ENCODE measurements at regions not wholly inside any gene's neighbourhood (a gene's known extent, or its start where the extent isn't known, plus 50 kb on each side); places are given as distances from the start of the nearest gene placed in this dataset.

DNA sequence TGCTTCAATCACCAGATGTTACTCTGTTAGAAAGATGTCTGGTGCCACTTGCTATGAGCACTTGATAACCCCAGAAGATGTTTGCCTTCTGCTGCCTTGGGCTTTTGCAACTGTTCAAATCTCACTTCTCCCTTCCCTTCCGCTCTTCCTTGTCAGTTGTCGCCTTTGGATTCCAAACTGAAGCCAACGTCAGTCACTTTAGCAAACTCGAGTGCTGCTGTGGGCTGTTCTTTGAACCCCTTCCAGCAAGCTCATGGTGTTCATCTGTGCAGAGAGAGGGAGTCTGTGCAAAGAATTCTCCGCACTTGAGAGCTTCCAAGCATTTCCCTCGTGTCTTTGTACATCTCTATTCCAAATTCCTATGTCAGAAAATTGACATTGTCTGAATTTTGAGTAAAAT is 879.4 kb downstream of the CDH11 start:
- DNase-seq (ENCODE audit: low read depth, low spot score): no peak
- POLR2A ChIA-PET: no interaction called here
- Histone ChIP-seq H3K9me3 (ENCODE audit: control insufficient read depth, insufficient read depth, low read depth, low read length) (no peaks in the 10 kb centered on the region), H3K4me3 (ENCODE audit: low read depth in 2 of 2, low read length in 2 of 2) (no peak overlapping the region), H3K27me3 (ENCODE audit: control insufficient read depth, insufficient read depth, low read length) (no peaks in the 10 kb centered on the region), H3K36me3 (ENCODE audit: control insufficient read depth, insufficient read depth, low read length) (no peaks in the 10 kb centered on the region), H3K27ac (ENCODE audit: low read length) (no peak overlapping the region), H3K4me1 (ENCODE audit: control insufficient read depth, insufficient read depth, low read length) (no peaks in the 10 kb centered on the region)
- no TSS peak for BruUV-seq (replicated peaks)
- intact Hi-C loops (cut with micrococcal nuclease; ENCODE audit: unreplicated experiment) (no loop called here), in situ Hi-C loops (cut with HindIII; ENCODE audit: low pct_unique_long_range_greater_than_20kb, low sequenced_read_pairs) (no loop called here)
- CTCF ChIA-PET: no interaction called here
- TF ChIP-seq TCF7L2 (IDR thresholded peaks at IDR 0.05; ENCODE audit: low read depth, low read length) (no peak), POLR2AphosphoS5 (IDR thresholded peaks at IDR 0.05; ENCODE audit: low read depth, low read length) (no peak), SIN3A (IDR thresholded peaks at IDR 0.05; ENCODE audit: borderline replicate concordance, insufficient read depth, low read depth, low read length) (no peak)
- TF ChIP-seq, protein P1, sequence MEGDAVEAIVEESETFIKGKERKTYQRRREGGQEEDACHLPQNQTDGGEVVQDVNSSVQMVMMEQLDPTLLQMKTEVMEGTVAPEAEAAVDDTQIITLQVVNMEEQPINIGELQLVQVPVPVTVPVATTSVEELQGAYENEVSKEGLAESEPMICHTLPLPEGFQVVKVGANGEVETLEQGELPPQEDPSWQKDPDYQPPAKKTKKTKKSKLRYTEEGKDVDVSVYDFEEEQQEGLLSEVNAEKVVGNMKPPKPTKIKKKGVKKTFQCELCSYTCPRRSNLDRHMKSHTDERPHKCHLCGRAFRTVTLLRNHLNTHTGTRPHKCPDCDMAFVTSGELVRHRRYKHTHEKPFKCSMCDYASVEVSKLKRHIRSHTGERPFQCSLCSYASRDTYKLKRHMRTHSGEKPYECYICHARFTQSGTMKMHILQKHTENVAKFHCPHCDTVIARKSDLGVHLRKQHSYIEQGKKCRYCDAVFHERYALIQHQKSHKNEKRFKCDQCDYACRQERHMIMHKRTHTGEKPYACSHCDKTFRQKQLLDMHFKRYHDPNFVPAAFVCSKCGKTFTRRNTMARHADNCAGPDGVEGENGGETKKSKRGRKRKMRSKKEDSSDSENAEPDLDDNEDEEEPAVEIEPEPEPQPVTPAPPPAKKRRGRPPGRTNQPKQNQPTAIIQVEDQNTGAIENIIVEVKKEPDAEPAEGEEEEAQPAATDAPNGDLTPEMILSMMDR (IDR thresholded peaks at IDR 0.05): no peak
- TF ChIP-seq, protein P2, sequence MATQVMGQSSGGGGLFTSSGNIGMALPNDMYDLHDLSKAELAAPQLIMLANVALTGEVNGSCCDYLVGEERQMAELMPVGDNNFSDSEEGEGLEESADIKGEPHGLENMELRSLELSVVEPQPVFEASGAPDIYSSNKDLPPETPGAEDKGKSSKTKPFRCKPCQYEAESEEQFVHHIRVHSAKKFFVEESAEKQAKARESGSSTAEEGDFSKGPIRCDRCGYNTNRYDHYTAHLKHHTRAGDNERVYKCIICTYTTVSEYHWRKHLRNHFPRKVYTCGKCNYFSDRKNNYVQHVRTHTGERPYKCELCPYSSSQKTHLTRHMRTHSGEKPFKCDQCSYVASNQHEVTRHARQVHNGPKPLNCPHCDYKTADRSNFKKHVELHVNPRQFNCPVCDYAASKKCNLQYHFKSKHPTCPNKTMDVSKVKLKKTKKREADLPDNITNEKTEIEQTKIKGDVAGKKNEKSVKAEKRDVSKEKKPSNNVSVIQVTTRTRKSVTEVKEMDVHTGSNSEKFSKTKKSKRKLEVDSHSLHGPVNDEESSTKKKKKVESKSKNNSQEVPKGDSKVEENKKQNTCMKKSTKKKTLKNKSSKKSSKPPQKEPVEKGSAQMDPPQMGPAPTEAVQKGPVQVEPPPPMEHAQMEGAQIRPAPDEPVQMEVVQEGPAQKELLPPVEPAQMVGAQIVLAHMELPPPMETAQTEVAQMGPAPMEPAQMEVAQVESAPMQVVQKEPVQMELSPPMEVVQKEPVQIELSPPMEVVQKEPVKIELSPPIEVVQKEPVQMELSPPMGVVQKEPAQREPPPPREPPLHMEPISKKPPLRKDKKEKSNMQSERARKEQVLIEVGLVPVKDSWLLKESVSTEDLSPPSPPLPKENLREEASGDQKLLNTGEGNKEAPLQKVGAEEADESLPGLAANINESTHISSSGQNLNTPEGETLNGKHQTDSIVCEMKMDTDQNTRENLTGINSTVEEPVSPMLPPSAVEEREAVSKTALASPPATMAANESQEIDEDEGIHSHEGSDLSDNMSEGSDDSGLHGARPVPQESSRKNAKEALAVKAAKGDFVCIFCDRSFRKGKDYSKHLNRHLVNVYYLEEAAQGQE (IDR thresholded peaks at IDR 0.05; ENCODE audit: insufficient read depth in 1 of 2, low read depth in 2 of 2, low read length in 1 of 2): no peak
- ATAC-seq: no peak

DNA sequence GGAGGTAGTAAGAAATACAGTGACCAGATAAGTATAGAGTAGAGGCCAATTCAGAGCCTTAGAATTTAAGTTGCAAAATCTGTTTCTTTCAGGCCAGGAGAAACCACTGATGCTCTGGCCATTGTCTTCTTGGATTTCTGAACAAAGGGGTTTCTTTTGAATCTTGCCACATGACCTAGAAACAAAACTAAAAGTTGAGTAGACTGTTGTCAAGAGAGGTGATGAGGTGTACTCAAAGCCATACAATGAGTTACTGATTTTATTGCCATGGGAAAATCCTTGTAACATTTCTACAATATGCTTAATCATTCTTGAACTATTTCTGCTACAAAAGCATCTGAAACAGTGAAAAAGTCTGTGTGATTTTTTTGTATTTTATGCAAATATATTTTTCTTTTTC is 881.3 kb downstream of the CDH11 start:
- ChIA-PET CTCF (no interaction called here), POLR2A (no interaction called here)
- intact Hi-C loops (cut with micrococcal nuclease; ENCODE audit: unreplicated experiment): no loop called here
- ATAC-seq: no peak
- Histone ChIP-seq H3K27ac (ENCODE audit: low read length) (no peak overlapping the region), H3K27me3 (ENCODE audit: control insufficient read depth, insufficient read depth, low read length) (no peaks in the 10 kb centered on the region), H3K36me3 (ENCODE audit: control insufficient read depth, insufficient read depth, low read length) (no peaks in the 10 kb centered on the region), H3K4me1 (ENCODE audit: control insufficient read depth, insufficient read depth, low read length) (no peaks in the 10 kb centered on the region), H3K4me3 (ENCODE audit: low read depth in 2 of 2, low read length in 2 of 2) (no peak overlapping the region), H3K9me3 (ENCODE audit: control insufficient read depth, insufficient read depth, low read depth, low read length) (no peaks in the 10 kb centered on the region)
- TF ChIP-seq SIN3A (IDR thresholded peaks at IDR 0.05; ENCODE audit: borderline replicate concordance, insufficient read depth, low read depth, low read length) (no peak), POLR2AphosphoS5 (IDR thresholded peaks at IDR 0.05; ENCODE audit: low read depth, low read length) (no peak)
- TF ChIP-seq, protein P1 (IDR thresholded peaks at IDR 0.05): no peak
- in situ Hi-C loops (cut with HindIII; ENCODE audit: low pct_unique_long_range_greater_than_20kb, low sequenced_read_pairs): no loop called here
- no peak for DNase-seq (ENCODE audit: low read depth, low spot score)
- BruUV-seq (replicated peaks): no TSS peak

DNA sequence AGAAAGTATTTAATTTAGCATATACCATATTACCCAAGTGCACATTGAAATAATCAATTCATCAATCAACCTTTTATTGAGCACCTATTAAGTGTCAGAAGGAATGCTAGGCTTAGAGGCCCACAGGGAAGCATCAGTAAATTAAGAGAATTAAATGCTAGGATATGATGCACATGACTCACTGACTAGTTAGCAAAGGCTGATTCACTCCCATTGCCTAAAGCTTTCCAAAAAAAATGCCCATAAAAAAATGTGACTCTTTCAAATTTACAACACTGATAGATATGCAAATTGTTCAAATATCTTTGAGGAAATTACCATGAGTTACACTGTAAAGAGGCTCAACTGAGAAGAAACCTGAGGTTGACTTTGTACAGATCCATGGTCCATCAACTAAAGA is 883.3 kb downstream of the CDH11 start:
- Histone ChIP-seq H3K27me3 (ENCODE audit: control insufficient read depth, insufficient read depth, low read length) (no peaks in the 10 kb centered on the region), H3K9me3 (ENCODE audit: control insufficient read depth, insufficient read depth, low read depth, low read length) (no peaks in the 10 kb centered on the region), H3K4me3 (ENCODE audit: low read depth in 2 of 2, low read length in 2 of 2) (no peak overlapping the region), H3K36me3 (ENCODE audit: control insufficient read depth, insufficient read depth, low read length) (no peaks in the 10 kb centered on the region), H3K4me1 (ENCODE audit: control insufficient read depth, insufficient read depth, low read length) (no peaks in the 10 kb centered on the region), H3K27ac (ENCODE audit: low read length) (no peak overlapping the region)
- ATAC-seq (no peak), DNase-seq (ENCODE audit: low read depth, low spot score) (no peak)
- CTCF ChIA-PET: no interaction called here
- no TSS peak for BruUV-seq (replicated peaks)
- in situ Hi-C loops (cut with HindIII; ENCODE audit: low pct_unique_long_range_greater_than_20kb, low sequenced_read_pairs): no loop called here
- intact Hi-C loops (cut with micrococcal nuclease; ENCODE audit: unreplicated experiment): no loop called here
- POLR2A ChIA-PET: no interaction called here
- TF ChIP-seq, protein P2 (IDR thresholded peaks at IDR 0.05; ENCODE audit: insufficient read depth in 1 of 2, low read depth in 2 of 2, low read length in 1 of 2): no peak
- TF ChIP-seq SIN3A (IDR thresholded peaks at IDR 0.05; ENCODE audit: borderline replicate concordance, insufficient read depth, low read depth, low read length): no peak
- no peak for TF ChIP-seq TCF7L2 (IDR thresholded peaks at IDR 0.05; ENCODE audit: low read depth, low read length)
- TF ChIP-seq POLR2AphosphoS5 (IDR thresholded peaks at IDR 0.05; ENCODE audit: low read depth, low read length): no peak
- TF ChIP-seq, protein P1 (IDR thresholded peaks at IDR 0.05): no peak
